ENCODE measurements at regions not wholly inside any gene's neighbourhood (a gene's known extent, or its start where the extent isn't known, plus 50 kb on each side); places are given as distances from the start of the nearest gene placed in this dataset.

DNA sequence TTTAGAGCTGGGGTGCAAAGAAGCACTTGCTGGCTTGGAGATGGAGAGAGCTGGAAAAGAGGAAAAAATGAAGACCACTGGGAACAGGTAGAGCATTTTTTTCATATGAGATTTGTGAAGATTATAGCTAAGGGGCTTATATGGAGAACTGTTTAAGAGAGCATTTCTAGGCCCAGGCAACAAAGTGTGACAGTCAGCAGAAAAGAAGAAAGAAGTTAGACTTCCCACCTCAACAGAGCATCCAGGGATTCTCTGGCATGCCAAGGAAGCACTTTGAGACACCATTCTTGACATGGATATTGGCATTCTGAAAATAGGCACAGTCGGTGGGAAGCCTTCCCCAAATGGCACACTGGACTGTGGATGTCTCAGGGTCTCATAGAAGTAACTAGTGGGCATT is 195.5 kb downstream of the KLHL28 start:
- Histone ChIP-seq H3K4me2 (ENCODE audit: extremely low read depth, insufficient read depth, low read length) (no peak overlapping the region), H3K79me2 (ENCODE audit: control insufficient read depth, insufficient read depth, low read length) (no peaks in the 10 kb centered on the region), H4K20me1 (ENCODE audit: control insufficient read depth, extremely low read depth, insufficient read depth, low read length) (no peaks in the 10 kb centered on the region), H3K9me3 (ENCODE audit: control insufficient read depth, insufficient read depth, low read depth, low read length) (no peaks in the 10 kb centered on the region), H3K27me3 (ENCODE audit: control insufficient read depth, insufficient read depth, low read length) (no peaks in the 10 kb centered on the region), H3K4me1 (ENCODE audit: control insufficient read depth, extremely low read depth, insufficient read depth, low read length) (no peaks in the 10 kb centered on the region), H3K27ac (ENCODE audit: insufficient read depth, low read length) (no peak overlapping the region), H3K36me3 (ENCODE audit: control insufficient read depth, insufficient read depth, low read length) (no peaks in the 10 kb centered on the region), H3K4me3 (replicated peaks in 1 of 4; ENCODE audit: control extremely low read depth in 1 of 4, insufficient read depth in 1 of 4, low read depth in 3 of 4, low read length in 4 of 4) (no peak overlapping the region), H2AFZ (ENCODE audit: low read length) (no peak overlapping the region), H3K9ac (ENCODE audit: insufficient read depth, low read length) (no peak overlapping the region)
- TF ChIP-seq EZH2 (IDR thresholded peaks at IDR 0.05; ENCODE audit: low read length, missing control alignments): no peak
- TF ChIP-seq, protein P1, sequence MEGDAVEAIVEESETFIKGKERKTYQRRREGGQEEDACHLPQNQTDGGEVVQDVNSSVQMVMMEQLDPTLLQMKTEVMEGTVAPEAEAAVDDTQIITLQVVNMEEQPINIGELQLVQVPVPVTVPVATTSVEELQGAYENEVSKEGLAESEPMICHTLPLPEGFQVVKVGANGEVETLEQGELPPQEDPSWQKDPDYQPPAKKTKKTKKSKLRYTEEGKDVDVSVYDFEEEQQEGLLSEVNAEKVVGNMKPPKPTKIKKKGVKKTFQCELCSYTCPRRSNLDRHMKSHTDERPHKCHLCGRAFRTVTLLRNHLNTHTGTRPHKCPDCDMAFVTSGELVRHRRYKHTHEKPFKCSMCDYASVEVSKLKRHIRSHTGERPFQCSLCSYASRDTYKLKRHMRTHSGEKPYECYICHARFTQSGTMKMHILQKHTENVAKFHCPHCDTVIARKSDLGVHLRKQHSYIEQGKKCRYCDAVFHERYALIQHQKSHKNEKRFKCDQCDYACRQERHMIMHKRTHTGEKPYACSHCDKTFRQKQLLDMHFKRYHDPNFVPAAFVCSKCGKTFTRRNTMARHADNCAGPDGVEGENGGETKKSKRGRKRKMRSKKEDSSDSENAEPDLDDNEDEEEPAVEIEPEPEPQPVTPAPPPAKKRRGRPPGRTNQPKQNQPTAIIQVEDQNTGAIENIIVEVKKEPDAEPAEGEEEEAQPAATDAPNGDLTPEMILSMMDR (conservative IDR thresholded peaks at IDR 0.05 in 1 of 2, IDR thresholded peaks at IDR 0.05 in 1 of 2; ENCODE audit: low read depth in 1 of 2, low read length in 2 of 2): no peak
- DNase-seq (ENCODE audit: low read depth in 2 of 2): no peak

DNA sequence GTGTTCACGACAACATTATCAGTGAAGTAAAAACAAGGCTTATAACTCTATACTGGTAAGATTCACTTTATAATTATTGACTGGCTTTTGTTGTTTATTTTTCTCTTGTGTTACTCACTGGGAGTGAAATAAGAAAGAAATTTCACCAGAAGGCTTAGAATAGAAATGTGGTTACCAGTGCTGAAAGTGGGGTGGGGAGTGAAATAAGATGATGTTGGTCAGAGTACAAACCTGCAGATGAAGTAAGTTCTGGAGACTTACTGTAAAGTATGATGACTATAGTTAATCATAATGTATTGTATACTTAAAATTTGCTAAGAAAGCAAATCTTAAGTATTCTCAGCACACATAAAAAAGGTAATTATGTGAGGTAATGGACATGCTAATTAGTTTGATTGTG is 198.4 kb downstream of the KLHL28 start:
- H3K79me2 ChIP-seq (ENCODE audit: control insufficient read depth, insufficient read depth, low read length): no peaks in the 10 kb centered on the region
- no peak overlapping the region for H3K4me3 ChIP-seq (replicated peaks in 1 of 4; ENCODE audit: control extremely low read depth in 1 of 4, insufficient read depth in 1 of 4, low read depth in 3 of 4, low read length in 4 of 4)
- no peaks in the 10 kb centered on the region for H3K36me3 ChIP-seq (ENCODE audit: control insufficient read depth, insufficient read depth, low read length)
- no peak overlapping the region for H2AFZ ChIP-seq (ENCODE audit: low read length)
- H3K27ac ChIP-seq (ENCODE audit: insufficient read depth, low read length): no peak overlapping the region
- H3K9ac ChIP-seq (ENCODE audit: insufficient read depth, low read length): no peak overlapping the region
- H3K27me3 ChIP-seq (ENCODE audit: control insufficient read depth, insufficient read depth, low read length): no peaks in the 10 kb centered on the region
- peak in 1 of 2 donors; percentile 12 for DNase-seq (ENCODE audit: low read depth in 2 of 2)
- H3K4me1 ChIP-seq (ENCODE audit: control insufficient read depth, extremely low read depth, insufficient read depth, low read length): no peaks in the 10 kb centered on the region
- H3K4me2 ChIP-seq (ENCODE audit: extremely low read depth, insufficient read depth, low read length): no peak overlapping the region
- no peaks in the 10 kb centered on the region for H3K9me3 ChIP-seq (ENCODE audit: control insufficient read depth, insufficient read depth, low read depth, low read length)
- no peaks in the 10 kb centered on the region for H4K20me1 ChIP-seq (ENCODE audit: control insufficient read depth, extremely low read depth, insufficient read depth, low read length)
- no peak for TF ChIP-seq EZH2 (IDR thresholded peaks at IDR 0.05; ENCODE audit: low read length, missing control alignments)
- TF ChIP-seq, protein P1 (conservative IDR thresholded peaks at IDR 0.05 in 1 of 2, IDR thresholded peaks at IDR 0.05 in 1 of 2; ENCODE audit: low read depth in 1 of 2, low read length in 2 of 2): no peak

DNA sequence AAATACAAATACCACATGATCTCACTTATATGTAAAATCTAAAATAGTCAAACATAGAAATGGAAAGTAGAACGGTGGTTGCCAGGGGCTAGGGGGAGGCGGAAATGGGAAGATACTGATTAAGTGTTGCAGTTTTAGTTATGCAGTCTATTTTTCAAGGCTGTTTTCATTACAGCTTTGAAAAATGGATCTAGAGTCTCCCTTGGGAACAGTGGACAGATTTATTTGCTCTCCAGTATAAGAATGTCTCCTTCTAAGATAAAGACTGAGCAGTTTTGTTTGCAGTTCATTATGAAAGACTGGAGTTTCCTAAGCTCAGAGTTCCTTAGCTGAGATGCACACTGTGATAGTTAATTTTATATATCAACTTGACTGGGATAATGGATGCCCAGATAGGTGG is 202.5 kb downstream of the KLHL28 start:
- no peaks in the 10 kb centered on the region for H4K20me1 ChIP-seq (ENCODE audit: control insufficient read depth, extremely low read depth, insufficient read depth, low read length)
- H3K4me2 ChIP-seq (ENCODE audit: extremely low read depth, insufficient read depth, low read length): no peak overlapping the region
- no peaks in the 10 kb centered on the region for H3K4me1 ChIP-seq (ENCODE audit: control insufficient read depth, extremely low read depth, insufficient read depth, low read length)
- H3K4me3 ChIP-seq (replicated peaks in 1 of 4; ENCODE audit: control extremely low read depth in 1 of 4, insufficient read depth in 1 of 4, low read depth in 3 of 4, low read length in 4 of 4): no peak overlapping the region
- H3K27me3 ChIP-seq (ENCODE audit: control insufficient read depth, insufficient read depth, low read length): no peaks in the 10 kb centered on the region
- DNase-seq (ENCODE audit: low read depth in 2 of 2): no peak
- no peak overlapping the region for H3K27ac ChIP-seq (ENCODE audit: insufficient read depth, low read length)
- no peak overlapping the region for H3K9ac ChIP-seq (ENCODE audit: insufficient read depth, low read length)
- TF ChIP-seq, protein P1 (conservative IDR thresholded peaks at IDR 0.05 in 1 of 2, IDR thresholded peaks at IDR 0.05 in 1 of 2; ENCODE audit: low read depth in 1 of 2, low read length in 2 of 2): no peak
- no peak for TF ChIP-seq EZH2 (IDR thresholded peaks at IDR 0.05; ENCODE audit: low read length, missing control alignments)
- H3K9me3 ChIP-seq (ENCODE audit: control insufficient read depth, insufficient read depth, low read depth, low read length): no peaks in the 10 kb centered on the region
- no peak overlapping the region for H2AFZ ChIP-seq (ENCODE audit: low read length)
- no peaks in the 10 kb centered on the region for H3K79me2 ChIP-seq (ENCODE audit: control insufficient read depth, insufficient read depth, low read length)
- no peaks in the 10 kb centered on the region for H3K36me3 ChIP-seq (ENCODE audit: control insufficient read depth, insufficient read depth, low read length)

Data from fibroblast of lung (primary cell).